ENCODE measurements at regions not wholly inside any gene's neighbourhood (a gene's known extent, or its start where the extent isn't known, plus 50 kb on each side); places are given as distances from the start of the nearest gene placed in this dataset.

DNA sequence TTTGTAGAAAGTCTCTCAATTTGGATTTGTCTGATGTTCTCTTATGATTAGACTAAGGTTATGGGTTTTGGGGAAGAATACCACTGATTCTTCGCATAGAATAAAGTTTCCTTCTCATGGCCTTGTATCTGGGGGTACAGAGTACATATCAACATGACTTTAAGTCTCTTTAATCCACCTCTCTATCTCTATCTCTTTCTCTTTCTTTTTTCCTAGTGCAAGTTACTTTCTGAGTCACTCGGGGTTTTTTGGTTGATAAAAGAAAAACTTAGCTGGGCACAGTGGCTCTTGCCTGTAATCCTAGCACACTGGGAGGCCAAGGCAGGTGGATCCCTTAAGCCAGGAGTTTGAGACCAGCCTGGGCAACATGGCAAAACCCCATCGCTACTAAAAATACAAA lies 100.1 kb upstream of the MAP4K3 start:
- DNase-seq (ENCODE audit: low read depth in 2 of 2): no peak

DNA sequence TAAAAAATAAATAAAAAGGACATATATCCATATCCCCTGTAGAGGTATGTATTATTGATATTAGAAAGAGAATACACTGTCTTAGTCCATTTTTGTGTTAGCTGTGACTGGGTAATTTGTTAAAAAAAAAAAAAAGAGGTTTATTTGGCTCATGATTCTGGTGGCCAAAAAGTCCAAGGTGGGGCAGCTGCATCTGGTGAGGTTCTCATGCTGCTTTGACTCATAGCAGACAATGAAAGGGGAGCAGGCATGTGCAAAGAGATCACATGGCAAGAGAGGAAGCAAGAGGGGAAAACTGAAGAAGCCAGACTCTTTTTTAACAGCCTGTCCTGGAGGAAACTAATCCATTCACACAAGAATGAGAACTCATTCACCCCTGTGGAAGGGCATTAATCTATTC lies 101.6 kb upstream of the MAP4K3 start:
- DNase-seq (ENCODE audit: low read depth in 2 of 2): no peak

- no peak for DNase-seq (ENCODE audit: low read depth in 2 of 2)
These were observed 103.3 kb upstream of the MAP4K3 start for GRCh38 chr2:39540414-39540813.

GRCh38 chr2:39541011-39541930 lies 104.2 kb upstream of the MAP4K3 start:
- DNase-seq (ENCODE audit: low read depth in 2 of 2): no peak

DNA sequence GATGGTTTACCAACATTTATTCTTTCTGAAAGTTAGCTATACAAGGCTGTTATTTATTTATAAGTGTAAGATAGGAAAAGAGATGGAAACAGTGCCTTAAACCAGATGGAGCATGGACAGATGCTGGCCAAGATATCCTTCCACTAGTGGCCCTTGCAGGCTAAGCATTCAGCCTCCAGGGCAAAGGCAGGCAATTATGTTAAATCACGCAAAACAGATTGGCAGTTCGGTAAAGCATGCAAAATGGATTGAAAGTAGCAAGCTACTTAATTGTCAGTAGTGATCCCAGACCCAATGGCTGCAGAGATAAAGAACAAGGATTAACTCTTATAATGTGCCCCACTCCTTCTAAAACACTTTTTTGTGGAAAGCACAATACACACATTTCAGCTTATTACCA lies 105.4 kb upstream of the MAP4K3 start:
- DNase-seq (ENCODE audit: low read depth in 2 of 2): no peak

DNA sequence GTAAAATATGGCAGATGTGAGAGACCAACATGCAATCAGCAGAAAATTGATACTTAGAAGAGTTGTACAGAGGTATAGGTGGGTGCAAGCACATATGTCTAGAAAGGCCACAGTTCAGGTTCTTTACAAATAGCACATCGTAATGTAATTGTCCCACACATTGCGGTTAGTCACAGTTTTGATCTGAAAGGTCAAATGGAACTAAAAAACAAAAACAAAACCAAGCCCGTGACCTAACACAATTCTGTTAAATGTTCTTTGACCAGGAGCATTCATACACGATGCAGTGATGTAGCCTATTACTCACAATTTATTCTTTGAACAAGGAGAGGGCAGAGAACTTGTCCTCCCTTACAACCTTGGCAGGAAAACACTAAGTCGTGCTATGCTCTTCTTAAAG lies 108.9 kb upstream of the MAP4K3 start:
- no peak for DNase-seq (ENCODE audit: low read depth in 2 of 2)

GRCh38 chr2:39546409-39546808 lies 109.3 kb upstream of the MAP4K3 start:
- DNase-seq (ENCODE audit: low read depth in 2 of 2): no peak

DNA sequence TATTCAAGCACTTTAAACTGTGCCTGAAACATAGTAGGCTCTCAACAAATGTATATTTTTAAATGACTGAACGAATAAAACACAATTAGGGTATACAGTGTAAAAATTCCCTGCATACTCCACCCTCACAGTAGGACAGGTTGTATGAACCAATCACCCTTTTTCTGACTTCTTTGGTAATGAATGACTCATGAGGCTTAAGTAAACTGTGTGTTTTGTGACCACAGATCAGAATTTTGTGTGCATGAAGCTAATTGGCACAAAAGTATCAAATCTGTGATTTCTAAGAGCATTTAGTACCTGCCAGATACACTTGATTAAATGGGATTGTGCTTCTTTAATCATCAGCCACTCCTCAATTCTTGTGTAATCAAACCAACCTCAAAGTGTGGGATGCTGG lies 109.9 kb upstream of the MAP4K3 start:
- no peak for DNase-seq (ENCODE audit: low read depth in 2 of 2)

DNA sequence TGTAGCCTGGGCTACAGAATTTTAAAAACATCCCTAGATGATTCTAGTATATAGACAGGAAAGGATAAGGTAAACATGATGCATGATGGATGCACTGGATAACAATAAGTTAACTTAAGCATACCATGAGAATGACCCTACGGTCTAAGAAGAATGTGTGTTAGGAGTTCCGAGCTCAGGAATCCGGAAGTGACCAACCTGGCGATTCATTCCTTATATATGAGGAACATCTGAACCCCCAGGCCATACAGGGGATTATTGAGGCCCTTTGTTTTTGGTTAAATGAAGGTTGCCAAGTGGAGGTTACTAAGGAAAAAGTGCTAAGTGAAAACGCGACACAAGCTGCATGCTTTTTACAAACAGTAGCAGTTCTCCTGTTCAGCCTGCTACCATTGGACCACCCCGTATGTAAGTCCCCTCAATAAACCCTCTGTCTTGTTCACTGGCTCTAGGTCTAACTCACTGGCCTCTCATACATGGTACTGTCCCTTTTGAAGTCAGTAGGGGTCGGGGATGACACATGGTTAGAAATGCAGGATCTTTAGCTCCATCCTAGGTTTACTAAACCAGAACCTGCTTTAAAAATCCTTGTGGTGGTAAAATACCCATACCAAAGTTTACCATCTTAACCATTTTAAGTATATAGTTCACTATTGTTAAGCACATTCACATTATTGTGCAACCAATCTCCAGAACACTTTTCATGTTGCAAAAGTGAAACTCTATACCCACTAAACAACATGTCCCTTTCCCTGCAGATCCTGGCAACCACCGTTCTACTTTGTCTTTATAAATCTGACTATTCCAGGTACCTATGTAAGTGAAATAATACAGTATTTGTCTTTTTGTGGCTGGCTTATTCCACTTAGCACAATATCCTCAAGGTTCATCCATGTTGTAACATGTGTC lies 111.0 kb upstream of the MAP4K3 start:
- no peak for DNase-seq (ENCODE audit: low read depth in 2 of 2)

- no peak for DNase-seq (ENCODE audit: low read depth in 2 of 2)
These were observed 111.9 kb upstream of the MAP4K3 start for GRCh38 chr2:39549000-39549399.

- DNase-seq (ENCODE audit: low read depth in 2 of 2): no peak
These were observed 112.8 kb upstream of the MAP4K3 start for GRCh38 chr2:39549718-39550464.

GRCh38 chr2:39550701-39551285 lies 113.7 kb upstream of the MAP4K3 start:
- no peak for DNase-seq (ENCODE audit: low read depth in 2 of 2)

GRCh38 chr2:39558906-39559305 lies 106.8 kb upstream of the TMEM178A start:
- no peak for DNase-seq (ENCODE audit: low read depth in 2 of 2)

- DNase-seq (ENCODE audit: low read depth in 2 of 2): no peak
These were observed 102.1 kb upstream of the TMEM178A start for GRCh38 chr2:39563572-39563971.

- no peak for DNase-seq (ENCODE audit: low read depth in 2 of 2)
These were observed 98.2 kb upstream of the TMEM178A start for GRCh38 chr2:39567507-39567906.

DNA sequence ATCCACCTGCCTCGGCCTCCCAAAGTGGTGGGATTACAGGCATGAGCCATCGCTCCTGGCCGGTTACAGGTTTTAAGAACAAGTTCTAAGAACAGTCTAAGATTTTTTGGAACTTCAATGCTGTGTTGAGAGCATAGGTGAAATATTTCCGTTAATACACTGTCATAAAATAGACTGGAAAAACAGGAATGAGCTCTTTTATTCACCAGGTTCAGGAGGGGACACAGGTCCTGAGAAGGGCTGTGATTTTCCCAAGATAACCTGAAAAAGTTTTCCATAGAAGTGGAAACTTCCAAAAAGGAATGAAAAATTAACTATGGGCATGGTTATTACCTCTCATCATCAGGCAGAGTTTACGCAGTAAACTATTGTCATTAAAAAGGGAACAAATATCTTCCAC lies 97.6 kb upstream of the TMEM178A start:
- DNase-seq (ENCODE audit: low read depth in 2 of 2): no peak

- DNase-seq (ENCODE audit: low read depth in 2 of 2): no peak
These were observed 97.1 kb upstream of the TMEM178A start for GRCh38 chr2:39568561-39569006.

DNA sequence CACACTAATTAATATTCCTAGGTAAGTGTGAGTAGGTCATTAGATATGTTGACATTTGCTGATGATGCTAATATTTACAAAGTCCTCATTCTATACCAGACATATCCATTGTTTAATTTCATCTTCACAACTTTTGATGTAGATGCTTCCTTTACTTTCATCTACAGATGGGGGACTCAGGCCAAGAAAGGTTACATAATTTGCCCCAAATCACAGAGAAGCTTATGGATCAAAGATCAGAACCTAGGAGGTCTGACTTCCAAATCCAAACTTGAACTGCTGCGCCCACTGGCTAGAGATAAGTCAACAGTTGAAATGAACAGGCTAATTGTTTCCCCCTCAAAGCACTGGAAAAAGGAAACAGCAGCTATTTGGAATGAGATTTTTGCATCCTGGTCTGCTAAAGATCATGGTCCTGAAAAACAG lies 95.6 kb upstream of the TMEM178A start:
- no peak for DNase-seq (ENCODE audit: low read depth in 2 of 2)

DNA sequence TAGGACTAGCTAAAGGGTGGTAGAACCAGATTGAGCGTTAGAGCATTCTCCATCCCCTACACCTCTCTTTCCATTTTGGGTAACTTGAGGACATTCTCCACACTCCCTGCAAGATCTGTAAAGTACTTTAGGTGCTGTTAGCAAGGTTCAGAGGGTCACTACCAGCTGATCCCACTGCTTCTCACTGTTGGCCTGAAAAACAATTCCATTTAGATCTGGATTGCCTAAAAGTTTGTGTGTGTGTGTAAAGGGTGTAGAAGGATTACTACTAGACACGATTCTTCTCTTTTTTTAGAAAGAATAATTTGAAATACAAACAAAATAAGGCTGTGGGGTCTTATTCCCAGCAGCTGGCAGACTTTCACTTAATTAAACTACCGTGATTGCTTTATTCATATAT lies 95.1 kb upstream of the TMEM178A start:
- no peak for DNase-seq (ENCODE audit: low read depth in 2 of 2)

- DNase-seq (ENCODE audit: low read depth in 2 of 2): no peak
These were observed 94.5 kb upstream of the TMEM178A start for GRCh38 chr2:39571111-39571731.

DNA sequence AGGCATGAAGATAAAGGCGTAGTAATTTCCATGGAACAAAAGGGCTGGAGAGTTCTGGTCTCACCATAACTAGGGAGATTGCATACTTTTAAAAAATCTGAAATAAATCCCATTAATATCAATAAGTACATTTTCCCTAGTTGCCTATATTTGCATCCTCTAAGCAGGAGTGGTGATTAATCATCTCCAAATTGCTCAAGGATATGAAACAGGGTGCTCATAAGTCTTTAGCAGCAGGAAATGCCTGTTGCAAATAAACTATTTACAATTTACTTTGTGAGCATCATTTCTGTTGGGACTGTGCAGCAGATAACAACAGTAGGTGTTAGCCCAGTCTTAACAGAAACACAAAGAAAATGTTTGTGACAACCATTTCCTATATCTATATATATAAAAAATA lies 92.4 kb upstream of the TMEM178A start:
- no peak for DNase-seq (ENCODE audit: low read depth in 2 of 2)
